CD14-positive monocyte (primary cell): ENCODE measurements at regions not wholly inside any gene's neighbourhood (a gene's known extent, or its start where the extent isn't known, plus 50 kb on each side); places are given as distances from the start of the nearest gene placed in this dataset.

Source experiments
- DNase-seq, 3 donors: peaks; one replicate each; pipeline ENCODE4 v3.0.0-alpha.2; 2011 to 2022
- H2AFZ ChIP-seq: 2 replicates; pipeline ENCODE4 v1.6.0; 2012; ENCODE audit warnings: mild to moderate bottlenecking, low read depth, low read length, inconsistent platforms; ENCODE audit not compliant: insufficient read depth, poor library complexity, severe bottlenecking
- H3K27ac ChIP-seq, 2 donors: 1 replicate in 1 of 2; 2 replicates in 1 of 2; pipeline ENCODE4 v1.5.1; 2012 to 2013; ENCODE audit warnings: low read length in 2 of 2, control low read depth in 1 of 2, inconsistent platforms in 1 of 2, low read depth in 1 of 2, mild to moderate bottlenecking in 1 of 2
- H3K27me3 ChIP-seq, 2 donors: one replicate each; pipeline versions ENCODE4 v1.6.0 to v1.6.1; 2011 to 2013; ENCODE audit warnings: low read length in 2 of 2; ENCODE audit not compliant: control insufficient read depth in 2 of 2, insufficient read depth in 2 of 2
- H3K36me3 ChIP-seq, 2 donors: replicated peaks in 1 of 2; 1 replicate in 1 of 2; 2 replicates in 1 of 2; pipeline versions ENCODE4 v1.5.1 to v1.6.1; 2012 to 2013; ENCODE audit warnings: low read length in 2 of 2, control low read depth in 1 of 2, inconsistent platforms in 1 of 2, mild to moderate bottlenecking in 1 of 2; ENCODE audit not compliant: insufficient read depth in 2 of 2, control insufficient read depth in 1 of 2
- H3K4me1 ChIP-seq, 2 donors: 1 replicate in 1 of 2; 2 replicates in 1 of 2; pipeline versions ENCODE4 v1.5.1 to v1.6.1; 2012 to 2013; ENCODE audit warnings: low read length in 2 of 2, control low read depth in 1 of 2, inconsistent platforms in 1 of 2, mild to moderate bottlenecking in 1 of 2, moderate library complexity in 1 of 2; ENCODE audit not compliant: insufficient read depth in 2 of 2, control insufficient read depth in 1 of 2
- H3K4me2 ChIP-seq: replicated peaks from 2 replicates; pipeline ENCODE3; 2012; ENCODE audit warnings: low read length, moderate library complexity, mild to moderate bottlenecking; ENCODE audit not compliant: poor library complexity, severe bottlenecking; ENCODE audit errors: extremely low read depth
- H3K4me3 ChIP-seq, 3 experiments: fragments of 200-600 bp in 1 of 3; sonication (generic) in 1 of 3; replicated peaks in 1 of 3; 1 replicate in 2 of 3; 2 replicates in 1 of 3; pipeline ENCODE4 v1.5.1; 2011 to 2013; ENCODE audit warnings: low read length in 3 of 3, mild to moderate bottlenecking in 3 of 3, control low read depth in 2 of 3, low read depth in 2 of 3, inconsistent platforms in 1 of 3, moderate library complexity in 1 of 3
- H3K79me2 ChIP-seq: 2 replicates; pipeline ENCODE4 v1.6.0; 2012; ENCODE audit warnings: mild to moderate bottlenecking, control low read depth, inconsistent platforms, low read length, moderate library complexity; ENCODE audit not compliant: insufficient read depth
- H3K9ac ChIP-seq: 2 replicates; pipeline ENCODE4 v1.6.0; 2017; ENCODE audit warnings: low read length, mild to moderate bottlenecking; ENCODE audit not compliant: insufficient read depth, poor library complexity, severe bottlenecking
- H3K9me3 ChIP-seq, 2 donors: replicated peaks in 1 of 2; 1 replicate in 1 of 2; 2 replicates in 1 of 2; pipeline versions ENCODE4 v1.5.1 to v1.6.1; 2012 to 2013; ENCODE audit warnings: low read length in 2 of 2, control low read depth in 1 of 2; ENCODE audit not compliant: control insufficient read depth in 1 of 2, insufficient read depth in 1 of 2
- H4K20me1 ChIP-seq: 2 replicates; pipeline ENCODE4 v1.6.0; 2012; ENCODE audit warnings: mild to moderate bottlenecking, low read length, control low read depth, moderate library complexity; ENCODE audit not compliant: insufficient read depth
- H3K27ac Mint-ChIP-seq, 7 donors: one replicate each; pipeline ENCODE4 v1.8.0; 2020; ENCODE audit warnings: mild to moderate bottlenecking in 7 of 7, mixed read lengths in 7 of 7, moderate library complexity in 6 of 7, inconsistent platforms in 2 of 7
- H3K27me3 Mint-ChIP-seq, 3 donors: one replicate each; pipeline ENCODE4 v1.8.0; 2021 to 2022; ENCODE audit warnings: low read depth in 3 of 3, mild to moderate bottlenecking in 3 of 3, mixed read lengths in 3 of 3, moderate library complexity in 3 of 3, inconsistent platforms in 1 of 3
- H3K36me3 Mint-ChIP-seq, 2 donors: one replicate each; pipeline ENCODE4 v1.8.0; 2020; ENCODE audit warnings: mixed read lengths in 2 of 2, inconsistent platforms in 1 of 2, mild to moderate bottlenecking in 1 of 2
- H3K4me1 Mint-ChIP-seq: one replicate; pipeline ENCODE4 v1.8.0; 2020; ENCODE audit warnings: mild to moderate bottlenecking, mixed read lengths
- H3K4me3 Mint-ChIP-seq, 2 donors: one replicate each; pipeline ENCODE4 v1.8.0; 2020; ENCODE audit warnings: mild to moderate bottlenecking in 2 of 2, mixed read lengths in 2 of 2, moderate library complexity in 1 of 2
- H3K9me3 Mint-ChIP-seq, 7 donors: one replicate each; pipeline ENCODE4 v1.8.0; 2020 to 2022; ENCODE audit warnings: mixed read lengths in 7 of 7, mild to moderate bottlenecking in 6 of 7, moderate library complexity in 6 of 7, inconsistent platforms in 2 of 7
- WGBS: methylation state at CpG from one replicate; pipeline ENCODE4 v1.1.5; 2013; ENCODE audit warnings: missing lambda C conversion rate; ENCODE audit not compliant: insufficient coverage; 5-methylcytosine and 5-hydroxymethylcytosine counted together
- intact Hi-C, 2 donors: fragments of 100-400 bp; cut with micrococcal nuclease; formaldehyde crosslinking; loops; one replicate each; pipeline versions ENCODE4 v1.15.0 to v1.15.1; 2023
- TF ChIP-seq, protein P1 (sequence below): fragments of 200-600 bp; IDR thresholded peaks from one replicate; pipeline ENCODE4 v1.8.0; 2022; ENCODE audit warnings: antibody characterized with exemption, mild to moderate bottlenecking

GRCh38 chr2:23283653-23284052 lies 101.3 kb upstream of the KLHL29 start:
- Histone ChIP-seq H3K4me1 (no peaks in the 10 kb centered on the region), H4K20me1 (no peaks in the 10 kb centered on the region), H3K27me3 (no peaks in the 10 kb centered on the region), H3K9me3 (no peaks in the 10 kb centered on the region), H3K4me3 (no peak overlapping the region), H3K4me2 (no peak overlapping the region), H2AFZ (no peak overlapping the region), H3K36me3 (no peaks in the 10 kb centered on the region), H3K79me2 (no peaks in the 10 kb centered on the region), H3K9ac (no peak overlapping the region), H3K27ac (no peak overlapping the region)
- intact Hi-C loops = no loop called here
- peaks cover 0 to 2% (median 0%) of the 10 kb centered on the region in 7 donors for H3K9me3 Mint-ChIP-seq
- 100% methylated on average over 1 of the region's 3 CpGs for WGBS
- H3K4me1 Mint-ChIP-seq = no peaks in the 10 kb centered on the region
- H3K4me3 Mint-ChIP-seq = no peak overlapping the region
- H3K36me3 Mint-ChIP-seq = no peaks in the 10 kb centered on the region
- TF ChIP-seq, protein P1, sequence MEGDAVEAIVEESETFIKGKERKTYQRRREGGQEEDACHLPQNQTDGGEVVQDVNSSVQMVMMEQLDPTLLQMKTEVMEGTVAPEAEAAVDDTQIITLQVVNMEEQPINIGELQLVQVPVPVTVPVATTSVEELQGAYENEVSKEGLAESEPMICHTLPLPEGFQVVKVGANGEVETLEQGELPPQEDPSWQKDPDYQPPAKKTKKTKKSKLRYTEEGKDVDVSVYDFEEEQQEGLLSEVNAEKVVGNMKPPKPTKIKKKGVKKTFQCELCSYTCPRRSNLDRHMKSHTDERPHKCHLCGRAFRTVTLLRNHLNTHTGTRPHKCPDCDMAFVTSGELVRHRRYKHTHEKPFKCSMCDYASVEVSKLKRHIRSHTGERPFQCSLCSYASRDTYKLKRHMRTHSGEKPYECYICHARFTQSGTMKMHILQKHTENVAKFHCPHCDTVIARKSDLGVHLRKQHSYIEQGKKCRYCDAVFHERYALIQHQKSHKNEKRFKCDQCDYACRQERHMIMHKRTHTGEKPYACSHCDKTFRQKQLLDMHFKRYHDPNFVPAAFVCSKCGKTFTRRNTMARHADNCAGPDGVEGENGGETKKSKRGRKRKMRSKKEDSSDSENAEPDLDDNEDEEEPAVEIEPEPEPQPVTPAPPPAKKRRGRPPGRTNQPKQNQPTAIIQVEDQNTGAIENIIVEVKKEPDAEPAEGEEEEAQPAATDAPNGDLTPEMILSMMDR = no peak
- peaks cover 0 to 5% (median 0%) of the 10 kb centered on the region in 3 donors for H3K27me3 Mint-ChIP-seq
- no peak overlapping the region for H3K27ac Mint-ChIP-seq
- DNase-seq = no peak

DNA sequence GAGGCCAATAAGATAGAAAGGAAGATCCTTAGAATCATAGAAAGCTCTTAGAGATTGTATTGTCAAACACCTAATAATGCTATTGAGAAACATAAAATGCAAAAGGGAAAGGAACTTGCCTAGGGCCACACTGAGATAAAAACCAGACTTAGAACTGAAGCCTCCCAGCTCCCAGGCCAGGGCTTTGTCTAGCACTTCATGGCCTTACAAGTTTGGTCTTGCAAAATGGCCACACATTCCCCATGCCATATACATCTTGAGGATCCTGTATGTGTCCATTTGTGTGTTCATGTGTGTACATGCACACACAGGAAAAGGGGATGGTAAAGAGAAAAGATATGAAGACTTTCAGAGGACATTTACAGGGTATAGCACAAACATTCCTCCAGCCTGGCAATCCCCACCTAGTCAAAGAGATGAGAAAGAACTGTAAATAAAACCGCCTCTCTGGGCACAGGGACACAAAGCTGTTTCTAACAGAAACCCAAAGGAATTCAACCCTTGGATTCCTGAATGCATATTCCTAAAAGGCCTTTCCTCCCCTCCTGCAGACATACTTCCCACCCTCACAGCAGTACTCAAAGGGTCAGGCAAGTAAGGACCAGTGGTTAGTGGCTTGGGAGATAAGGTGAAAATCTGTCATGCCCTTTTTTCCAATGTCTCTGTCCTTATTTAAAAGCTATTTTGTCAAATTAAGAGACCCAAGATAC lies 99.7 kb upstream of the KLHL29 start:
- intact Hi-C loops = no loop called here

More for the DNA sequence above, 99.7 kb upstream of the KLHL29 start:
- TF ChIP-seq, protein P1 = no peak
- no peak for DNase-seq
- Histone ChIP-seq H3K4me1 (no peaks in the 10 kb centered on the region), H2AFZ (no peak overlapping the region), H3K36me3 (no peaks in the 10 kb centered on the region), H3K79me2 (no peaks in the 10 kb centered on the region), H3K9me3 (no peaks in the 10 kb centered on the region), H3K27ac (no peak overlapping the region), H3K27me3 (no peaks in the 10 kb centered on the region), H3K9ac (no peak overlapping the region), H3K4me2 (no peak overlapping the region), H3K4me3 (no peak overlapping the region), H4K20me1 (no peaks in the 10 kb centered on the region)
- Mint-ChIP-seq H3K4me1 (no peaks in the 10 kb centered on the region), H3K4me3 (no peak overlapping the region), H3K9me3 (peaks cover 0 to 2% (median 0%) of the 10 kb centered on the region in 7 donors), H3K27ac (no peak overlapping the region), H3K36me3 (no peaks in the 10 kb centered on the region), H3K27me3 (peaks cover 0 to 4% (median 0%) of the 10 kb centered on the region in 3 donors)
- 83% methylated on average over 1 of the region's 1 CpG for WGBS
